NCI-H2107 treated with DMSO at 0.1 percent for 48 hours (cell line): ENCODE measurements at regions not wholly inside any gene's neighbourhood (a gene's known extent, or its start where the extent isn't known, plus 50 kb on each side); places are given as distances from the start of the nearest gene placed in this dataset.

Experiments used
- DNase-seq: peaks from one replicate; lab custom pipeline; 2025; ENCODE audit not compliant: unreplicated experiment; lab: John Stamatoyannopoulos, UW

GRCh38 chr4:156656896-156657295 is 314.7 kb downstream of the PDGFC start:
- no peak for DNase-seq

DNA sequence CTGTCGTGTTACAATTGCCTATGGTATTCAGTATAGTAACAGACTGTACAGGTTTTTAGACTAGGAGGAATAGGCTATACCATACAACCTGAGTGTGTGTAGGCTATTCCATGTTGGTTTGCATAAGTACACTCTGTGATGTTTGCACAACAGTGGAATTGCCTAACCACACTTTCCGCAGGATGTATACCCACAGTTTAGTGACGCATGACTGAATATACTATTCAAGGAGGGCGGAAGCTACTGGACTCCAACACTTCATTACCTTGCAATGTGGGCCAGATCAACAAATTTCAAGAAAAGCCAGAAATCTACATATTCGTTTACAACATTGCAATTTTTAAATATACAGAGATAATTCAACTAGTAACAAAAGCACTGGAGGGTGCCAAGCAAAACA is 317.2 kb downstream of the PDGFC start:
- no peak for DNase-seq

DNA sequence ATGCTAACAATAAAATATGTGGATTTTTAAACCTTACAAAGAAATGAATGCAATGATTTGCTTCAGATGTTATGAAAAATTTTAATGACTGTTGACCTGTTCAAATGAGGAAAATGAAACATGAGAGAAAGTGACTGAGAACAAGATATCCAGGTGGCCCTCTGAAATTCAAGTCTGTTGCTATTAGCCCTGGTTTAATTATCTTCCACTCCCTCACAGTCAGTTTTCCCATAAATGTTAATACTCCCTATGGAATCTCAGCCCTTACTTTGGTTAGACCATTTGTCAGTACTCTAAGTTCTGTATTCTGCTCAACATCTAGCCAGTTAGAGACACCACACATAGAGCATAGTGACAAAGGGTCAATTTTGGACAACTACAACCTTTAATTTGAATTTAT is 327.8 kb downstream of the PDGFC start:
- no peak for DNase-seq

DNA sequence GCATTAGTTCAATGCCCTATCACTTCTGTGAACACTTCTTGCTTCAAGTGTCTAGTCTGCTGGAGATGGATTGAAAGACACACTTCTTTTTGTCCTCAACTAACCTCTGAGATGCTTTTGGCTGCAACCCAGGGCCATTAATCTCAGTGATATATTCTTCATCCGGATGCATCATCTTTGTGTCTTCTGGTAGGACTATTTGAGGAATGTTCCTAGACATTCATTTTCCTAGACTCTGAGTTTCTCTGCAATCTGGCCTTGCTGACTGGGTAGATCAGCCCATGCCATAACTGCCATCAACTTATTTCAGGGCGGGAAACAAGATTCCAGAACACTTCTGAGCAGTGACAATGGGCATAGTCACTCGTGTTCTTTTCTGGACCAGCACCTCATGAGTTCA is 329.4 kb downstream of the PDGFC start:
- no peak for DNase-seq

- no peak for DNase-seq
Measured at GRCh38 chr4:156638925-156639605, 332.5 kb downstream of the PDGFC start.

DNA sequence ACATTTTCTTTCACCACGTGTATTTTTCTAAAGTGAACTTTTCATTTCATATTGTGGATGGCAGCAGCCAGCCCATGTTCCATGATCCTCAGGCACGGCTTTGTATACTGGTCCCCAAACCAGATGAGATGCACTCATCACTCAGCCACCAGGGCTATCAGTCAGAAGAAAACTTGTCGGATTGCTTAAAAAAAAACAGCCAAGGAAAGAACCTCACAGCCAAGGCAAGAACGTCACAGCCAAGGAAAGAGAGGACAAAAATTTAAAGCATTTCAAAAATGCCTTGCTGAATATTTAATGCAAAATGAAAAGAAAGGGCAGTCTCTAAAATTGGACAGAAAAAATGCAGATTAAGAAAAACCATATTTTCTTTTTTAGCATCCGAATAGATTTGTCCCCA is 333.3 kb downstream of the PDGFC start:
- DNase-seq, result no peak

DNA sequence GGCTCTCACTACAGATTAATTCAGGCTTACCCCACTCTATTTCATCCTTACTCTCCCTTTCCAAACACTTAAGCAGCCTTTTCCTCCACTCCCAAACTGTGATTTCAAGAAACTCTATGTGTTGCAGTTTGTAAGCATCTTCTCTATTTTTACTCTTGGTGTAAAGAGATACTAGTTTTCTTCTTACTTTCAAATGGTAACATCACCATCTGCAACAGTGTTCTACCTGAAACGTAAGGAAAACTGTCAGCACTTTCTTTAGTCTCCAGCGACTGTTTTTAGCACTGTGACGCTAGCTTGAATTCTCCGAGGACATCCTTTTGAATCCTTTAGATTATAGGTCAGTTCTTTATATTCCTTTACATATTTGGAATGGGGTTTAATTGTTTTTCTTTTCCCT is 335.2 kb downstream of the PDGFC start:
- DNase-seq, result no peak

- no peak for DNase-seq
Measured at GRCh38 chr4:156635051-156635450, 336.5 kb downstream of the PDGFC start.

DNA sequence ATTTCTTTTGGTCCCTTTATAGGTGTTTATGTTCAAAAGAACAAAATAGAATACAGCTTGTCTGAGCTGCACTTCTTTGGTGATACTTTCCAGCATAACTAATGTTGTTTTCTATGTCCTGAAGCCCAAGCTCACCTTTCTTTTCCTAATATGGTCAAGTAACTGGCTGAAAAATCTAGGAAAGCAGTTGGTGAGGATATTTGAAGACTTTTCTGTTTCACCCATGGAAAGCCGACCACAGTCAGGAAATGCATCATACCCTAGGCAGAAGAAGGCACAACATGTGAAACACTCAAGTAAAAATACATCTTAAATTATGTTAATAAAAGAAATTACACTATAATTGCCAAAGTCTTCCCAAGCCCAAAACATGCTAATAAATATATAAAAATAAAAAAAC is 337.0 kb downstream of the PDGFC start:
- no peak for DNase-seq

GRCh38 chr4:156633847-156634246 is 337.8 kb downstream of the PDGFC start:
- DNase-seq, result no peak

GRCh38 chr4:156628858-156629257 is 342.7 kb downstream of the PDGFC start:
- no peak for DNase-seq

- DNase-seq, result no peak
Measured at GRCh38 chr4:156623376-156623775, 348.2 kb downstream of the PDGFC start.

DNA sequence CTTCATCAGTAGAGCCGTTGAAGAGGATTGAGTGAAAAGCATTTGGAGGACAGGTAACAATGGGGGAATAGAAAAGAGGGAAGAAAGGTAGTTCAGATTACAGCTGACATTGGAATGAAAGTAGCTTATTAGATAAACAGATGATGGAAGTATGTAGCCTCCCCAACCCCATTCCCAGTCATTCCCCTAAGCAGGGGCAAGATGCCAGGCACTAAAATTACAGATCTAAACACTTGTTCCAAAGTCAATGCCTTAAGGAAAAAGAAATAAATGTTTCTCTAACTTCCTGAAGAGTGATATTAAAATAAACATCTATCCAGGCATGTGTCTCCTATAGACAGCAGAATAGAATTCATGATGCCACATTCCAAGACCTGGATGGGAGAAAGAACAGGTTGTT is 350.8 kb downstream of the PDGFC start:
- DNase-seq, result no peak

DNA sequence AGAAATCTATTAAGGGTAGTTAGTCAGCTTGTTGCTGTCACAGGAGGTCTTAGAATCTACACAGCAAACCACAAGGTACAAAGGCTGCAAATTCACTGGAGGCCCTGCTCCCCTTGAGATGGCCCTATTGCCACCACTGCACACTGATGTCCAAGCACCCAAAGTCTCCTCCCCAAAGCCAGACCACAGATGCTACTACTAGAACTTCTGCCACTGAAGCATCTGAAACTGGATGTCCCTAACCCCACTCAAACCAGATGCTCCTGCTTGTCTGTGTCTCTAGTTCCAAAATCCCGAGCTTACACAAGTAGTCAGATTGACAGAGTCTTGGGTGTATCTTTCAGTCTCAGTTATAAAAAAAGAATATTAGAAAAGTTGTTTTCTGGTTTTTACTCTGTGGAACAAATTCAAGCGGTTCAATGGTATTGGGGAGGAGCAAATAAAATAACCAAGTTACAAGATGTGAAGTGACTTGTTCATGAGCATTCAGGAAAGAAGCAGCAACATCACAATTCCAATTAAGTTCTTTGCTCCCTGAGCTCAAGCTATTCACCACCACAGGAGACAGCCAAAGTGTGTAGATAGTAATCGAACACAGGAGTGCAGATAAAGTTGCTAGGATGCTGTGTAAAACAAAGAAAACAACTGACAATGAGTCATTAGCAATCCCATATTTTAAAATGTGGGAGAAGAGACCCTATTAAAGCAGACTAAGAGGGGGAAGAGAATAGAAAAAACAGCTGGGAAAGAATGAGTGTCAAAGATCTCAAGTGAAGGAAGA is 352.3 kb downstream of the PDGFC start:
- DNase-seq, result no peak

DNA sequence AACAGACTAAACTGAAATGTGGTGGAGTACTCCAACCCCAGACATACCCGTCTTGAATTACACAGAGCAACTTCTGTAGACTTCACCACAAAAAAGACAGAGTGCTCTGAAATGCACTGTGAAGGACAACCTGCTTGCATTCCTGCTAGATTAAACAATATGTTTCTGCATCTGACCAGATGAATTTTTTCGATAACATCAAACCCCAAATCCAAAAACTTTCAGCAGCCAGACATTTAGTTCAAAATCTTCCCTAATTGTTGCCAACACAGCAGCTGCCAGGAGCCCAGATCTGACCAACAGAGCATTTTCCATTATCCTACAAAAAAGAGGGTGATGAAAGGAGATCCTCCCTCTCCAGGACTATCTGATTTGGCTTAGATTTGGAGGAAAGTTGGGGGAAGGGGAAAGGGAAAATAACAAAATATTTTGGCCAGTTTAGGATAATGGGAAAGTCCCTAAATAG is 356.5 kb downstream of the PDGFC start:
- DNase-seq, result no peak

DNA sequence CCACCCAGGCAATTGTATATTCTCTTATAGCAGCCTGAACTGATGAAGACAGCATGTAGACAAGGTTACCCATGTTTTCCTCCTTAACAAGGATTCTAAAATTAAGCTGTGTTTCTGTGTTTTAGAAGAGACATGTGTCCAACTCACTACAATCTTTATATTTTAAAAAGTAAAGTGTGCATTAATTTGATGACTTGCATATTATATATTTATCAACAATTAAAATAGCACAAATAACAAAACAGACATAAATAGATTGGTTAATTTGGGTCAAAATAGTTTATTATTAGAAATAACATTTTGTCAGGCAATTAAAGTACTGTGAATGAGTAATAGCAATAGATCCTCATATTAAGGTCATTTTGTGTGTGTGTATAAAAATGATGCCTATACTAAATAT is 357.1 kb downstream of the PDGFC start:
- DNase-seq, result no peak

GRCh38 chr4:156609421-156609820 is 362.2 kb downstream of the PDGFC start:
- DNase-seq, result no peak

DNA sequence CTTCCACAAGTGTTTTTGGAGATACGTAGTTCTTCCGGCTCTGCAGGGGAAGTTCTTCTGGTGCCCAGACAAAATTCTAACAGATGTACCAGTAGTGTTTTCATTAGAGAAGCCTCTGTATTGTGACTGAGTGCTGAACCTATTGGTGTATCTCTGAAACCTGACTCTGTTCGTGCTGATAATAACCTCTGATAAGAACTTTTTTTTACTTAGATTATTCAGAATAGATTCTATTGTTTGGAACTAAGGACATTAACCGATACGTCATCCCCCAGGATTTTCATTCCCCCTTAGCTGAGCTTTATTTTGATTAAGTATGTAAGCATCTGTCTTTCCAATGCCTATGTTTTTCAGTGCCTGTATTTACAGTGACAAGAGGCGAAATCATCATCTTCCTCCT is 362.9 kb downstream of the PDGFC start:
- DNase-seq, result no peak

GRCh38 chr4:156607478-156607857 is 364.1 kb downstream of the PDGFC start:
- DNase-seq, result no peak

- no peak for DNase-seq
Measured at GRCh38 chr4:156606554-156607477, 364.8 kb downstream of the PDGFC start.

DNA sequence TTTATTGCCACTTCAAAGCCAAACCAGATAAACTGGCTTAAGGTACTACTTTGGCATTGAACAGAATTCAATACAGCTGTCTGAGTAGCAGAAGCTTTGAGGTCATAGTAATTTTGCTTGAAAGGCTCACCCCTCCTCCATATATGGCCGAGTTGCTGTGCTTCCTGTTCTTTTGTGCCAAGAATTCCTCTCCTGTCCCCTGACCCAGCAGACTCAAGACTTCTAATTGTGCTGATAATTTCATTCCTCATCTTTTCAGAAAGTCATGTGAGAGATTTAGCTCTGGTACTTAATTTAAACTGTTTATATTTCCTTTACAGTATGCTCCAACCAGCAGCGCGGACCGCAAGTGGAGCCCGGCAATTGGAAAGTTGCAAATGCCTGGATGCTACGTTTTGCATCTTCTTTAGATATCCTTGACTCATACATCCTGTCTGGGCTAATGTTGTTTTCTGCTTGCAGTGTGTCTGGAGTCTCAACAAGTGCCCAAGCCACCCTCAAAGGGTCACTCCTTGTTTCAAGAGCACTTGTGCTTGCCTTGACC is 373.4 kb downstream of the PDGFC start:
- no peak for DNase-seq
